Effector CD4-positive, alpha-beta T cell (primary cell): ENCODE measurements at regions not wholly inside any gene's neighbourhood (a gene's known extent, or its start where the extent isn't known, plus 50 kb on each side); places are given as distances from the start of the nearest gene placed in this dataset.
"Not testable (repeated sequence)": the region's sequence is repeated elsewhere in the genome, so short reads cannot be mapped to it uniquely, and the experiment has no call there.

Experiments
- DNase-seq: peaks from one replicate; pipeline ENCODE4 v3.0.0-alpha.2; 2020

GRCh38 chr15:93340406-93340805, 251.4 kb upstream of the RGMA start:
- no peak for DNase-seq

GRCh38 chr15:93333796-93334195, 244.8 kb upstream of the RGMA start:
- DNase-seq = no peak

GRCh38 chr15:93333126-93333525, 244.1 kb upstream of the RGMA start:
- not testable (repeated sequence) for DNase-seq

- no peak for DNase-seq
Measured at GRCh38 chr15:93332168-93332553, 243.2 kb upstream of the RGMA start.

- no peak for DNase-seq
Measured at GRCh38 chr15:93331545-93332167, 242.6 kb upstream of the RGMA start.

GRCh38 chr15:93330912-93331544, 242.0 kb upstream of the RGMA start:
- DNase-seq = no peak

GRCh38 chr15:93327364-93327763, 238.4 kb upstream of the RGMA start:
- no peak for DNase-seq

- DNase-seq = no peak
Measured at GRCh38 chr15:93324186-93324975, 235.4 kb upstream of the RGMA start.

- no peak for DNase-seq
Measured at GRCh38 chr15:93321881-93322282, 232.9 kb upstream of the RGMA start.

GRCh38 chr15:93319121-93319814, 230.3 kb upstream of the RGMA start:
- DNase-seq = no peak

GRCh38 chr15:93317772-93318171, 228.8 kb upstream of the RGMA start:
- DNase-seq = no peak

- no peak for DNase-seq
Measured at GRCh38 chr15:93314245-93314644, 225.2 kb upstream of the RGMA start.

- DNase-seq = no peak
Measured at GRCh38 chr15:93312891-93313486, 224.0 kb upstream of the RGMA start.

- DNase-seq = no peak
Measured at GRCh38 chr15:93311620-93312019, 222.6 kb upstream of the RGMA start.

- no peak for DNase-seq
Measured at GRCh38 chr15:93308026-93308690, 219.1 kb upstream of the RGMA start.

- DNase-seq = no peak
Measured at GRCh38 chr15:93307513-93307912, 218.5 kb upstream of the RGMA start.

GRCh38 chr15:93305306-93305705, 216.3 kb upstream of the RGMA start:
- no peak for DNase-seq

- DNase-seq = no peak
Measured at GRCh38 chr15:93302080-93302765, 213.2 kb upstream of the RGMA start.

- no peak for DNase-seq
Measured at GRCh38 chr15:93300796-93301195, 211.8 kb upstream of the RGMA start.

- DNase-seq = no peak
Measured at GRCh38 chr15:93299675-93300074, 210.7 kb upstream of the RGMA start.

- DNase-seq = no peak
Measured at GRCh38 chr15:93298901-93299300, 209.9 kb upstream of the RGMA start.
